ENCODE measurements at regions not wholly inside any gene's neighbourhood (a gene's known extent, or its start where the extent isn't known, plus 50 kb on each side); places are given as distances from the start of the nearest gene placed in this dataset.
"Not testable (repeated sequence)": the region's sequence is repeated elsewhere in the genome, so short reads cannot be mapped to it uniquely, and the experiment has no call there.

- 60% methylated on average over 2 of the region's 2 CpGs for WGBS
- H3K9me3 ChIP-seq, result no peaks in the 10 kb centered on the region
- H3K27me3 ChIP-seq, result no peaks in the 10 kb centered on the region
- H3K36me3 ChIP-seq, result no peaks in the 10 kb centered on the region
- H3K27ac ChIP-seq, result no peak overlapping the region
- H3K4me1 ChIP-seq, result peaks cover 6% of the 10 kb centered on the region
- no peak for DNase-seq (ENCODE audit: low spot score in 2 of 2)
- no peak overlapping the region for H3K4me3 ChIP-seq
- TF ChIP-seq POLR2A (IDR thresholded peaks at IDR 0.05), result no peak
- TF ChIP-seq POLR2AphosphoS5 (IDR thresholded peaks at IDR 0.05), result no peak
- TF ChIP-seq EP300 (IDR thresholded peaks at IDR 0.05), result no peak
- no peak for TF ChIP-seq CTCF (IDR thresholded peaks at IDR 0.05)
Observed at GRCh38 chr5:34415559-34416198, 240.4 kb upstream of the RAI14 start.

- DNase-seq (ENCODE audit: low spot score in 2 of 2), result no peak
Observed at GRCh38 chr5:34416501-34417008, 239.6 kb upstream of the RAI14 start.

GRCh38 chr5:34420191-34420590 is 235.9 kb upstream of the RAI14 start:
- 69% methylated on average over 2 of the region's 2 CpGs for WGBS
- not testable (repeated sequence) for DNase-seq (ENCODE audit: low spot score in 2 of 2); H3K27me3 ChIP-seq; H3K4me1 ChIP-seq; H3K9me3 ChIP-seq; H3K27ac ChIP-seq; H3K36me3 ChIP-seq; H3K4me3 ChIP-seq

More at GRCh38 chr5:34416501-34417008, 239.6 kb upstream of the RAI14 start:
- H3K36me3 ChIP-seq, result no peaks in the 10 kb centered on the region
- H3K4me1 ChIP-seq, result peaks cover 6% of the 10 kb centered on the region
- no peaks in the 10 kb centered on the region for H3K27me3 ChIP-seq
- no peaks in the 10 kb centered on the region for H3K9me3 ChIP-seq
- TF ChIP-seq EP300 (IDR thresholded peaks at IDR 0.05) (no peak), POLR2A (IDR thresholded peaks at IDR 0.05) (no peak), CTCF (IDR thresholded peaks at IDR 0.05) (no peak), POLR2AphosphoS5 (IDR thresholded peaks at IDR 0.05) (no peak)
- H3K4me3 ChIP-seq, result no peak overlapping the region
- H3K27ac ChIP-seq, result no peak overlapping the region

GRCh38 chr5:34436761-34437501 is 219.2 kb upstream of the RAI14 start:
- WGBS, result 80% methylated on average over 4 of the region's 4 CpGs

GRCh38 chr5:34439601-34440000 is 216.5 kb upstream of the RAI14 start:
- 69% methylated on average over 7 of the region's 7 CpGs for WGBS
- H3K4me1 ChIP-seq, result no peaks in the 10 kb centered on the region
- no peak for TF ChIP-seq POLR2A (IDR thresholded peaks at IDR 0.05)
- no peak for TF ChIP-seq POLR2AphosphoS5 (IDR thresholded peaks at IDR 0.05)
- no peak for TF ChIP-seq CTCF (IDR thresholded peaks at IDR 0.05)
- no peak for TF ChIP-seq EP300 (IDR thresholded peaks at IDR 0.05)

More at GRCh38 chr5:34436761-34437501, 219.2 kb upstream of the RAI14 start:
- DNase-seq (ENCODE audit: low spot score in 2 of 2), result no peak
- Histone ChIP-seq H3K27ac (no peak overlapping the region), H3K27me3 (no peaks in the 10 kb centered on the region), H3K36me3 (no peaks in the 10 kb centered on the region), H3K4me1 (no peaks in the 10 kb centered on the region), H3K9me3 (no peaks in the 10 kb centered on the region), H3K4me3 (no peak overlapping the region)
- TF ChIP-seq EP300 (IDR thresholded peaks at IDR 0.05) (no peak), CTCF (IDR thresholded peaks at IDR 0.05) (no peak), POLR2A (IDR thresholded peaks at IDR 0.05) (no peak), POLR2AphosphoS5 (IDR thresholded peaks at IDR 0.05) (no peak)

GRCh38 chr5:34441767-34442166 is 214.4 kb upstream of the RAI14 start:
- 93% methylated on average over 1 of the region's 1 CpG for WGBS
- H3K9me3 ChIP-seq; H3K4me3 ChIP-seq; H3K36me3 ChIP-seq; H3K27me3 ChIP-seq; H3K4me1 ChIP-seq; DNase-seq (ENCODE audit: low spot score in 2 of 2); H3K27ac ChIP-seq: not testable (repeated sequence)

More at GRCh38 chr5:34439601-34440000, 216.5 kb upstream of the RAI14 start:
- Histone ChIP-seq H3K4me3 (no peak overlapping the region), H3K27me3 (no peaks in the 10 kb centered on the region), H3K9me3 (no peaks in the 10 kb centered on the region), H3K36me3 (no peaks in the 10 kb centered on the region), H3K27ac (no peak overlapping the region)
- no peak for DNase-seq (ENCODE audit: low spot score in 2 of 2)

Measured in suprapubic skin (tissue), 4 donors.